ENCODE measurements at regions not wholly inside any gene's neighbourhood (a gene's known extent, or its start where the extent isn't known, plus 50 kb on each side); places are given as distances from the start of the nearest gene placed in this dataset.
"Not testable (repeated sequence)": the region's sequence is repeated elsewhere in the genome, so short reads cannot be mapped to it uniquely, and the experiment has no call there.

- not testable (repeated sequence) for TF ChIP-seq CTCF, POLR2A (IDR thresholded peaks at IDR 0.05)
These were observed 262.6 kb downstream of the PDCD6IP start for GRCh38 chr3:34060995-34061394.

Data from Peyer's patch (tissue), 4 donors.